ENCODE measurements at regions not wholly inside any gene's neighbourhood (a gene's known extent, or its start where the extent isn't known, plus 50 kb on each side); places are given as distances from the start of the nearest gene placed in this dataset.

DNA sequence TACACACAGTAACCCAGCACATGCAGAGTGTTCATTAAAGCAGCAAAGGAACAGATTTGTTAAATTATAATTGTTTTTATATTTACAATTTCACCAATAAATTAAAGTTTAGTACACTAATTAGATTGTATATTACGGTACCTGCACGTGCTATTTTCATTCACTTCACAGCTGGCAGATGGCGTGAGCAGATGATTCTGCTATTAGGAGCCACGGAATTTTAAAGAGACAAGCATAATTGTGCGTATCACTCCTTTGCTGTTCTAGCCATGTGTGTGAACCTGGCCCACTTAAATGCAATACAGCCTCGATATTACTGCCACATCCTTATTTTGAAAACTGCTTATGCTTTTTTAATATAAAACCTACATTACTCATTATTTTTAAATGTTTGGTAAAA is 332.8 kb upstream of the SOX11 start:
- DNase-seq (ENCODE audit: low read depth, low spot score): no peak
- intact Hi-C loops (cut with micrococcal nuclease; ENCODE audit: unreplicated experiment) (no loop called here), in situ Hi-C loops (cut with MboI) (loop anchor here (25.0 kb wide), 1 partner anchor 1397 kb away; no protein-coding TSS in a partner anchor)
- no peaks in the 10 kb centered on the region for H3K9me3 ChIP-seq (replicated peaks; ENCODE audit: control insufficient read depth, insufficient read depth, low read length)
- H3K27ac ChIP-seq (ENCODE audit: control insufficient read depth, insufficient read depth): no peak overlapping the region
- H3K9ac ChIP-seq (ENCODE audit: control insufficient read depth, insufficient read depth, low read length): no peak overlapping the region
- RAD21 ChIA-PET (ENCODE audit: unreplicated experiment): no interaction called here
- TF ChIP-seq JUND (IDR thresholded peaks at IDR 0.05; ENCODE audit: low read depth, low read length): no peak
- TF ChIP-seq, protein P1, sequence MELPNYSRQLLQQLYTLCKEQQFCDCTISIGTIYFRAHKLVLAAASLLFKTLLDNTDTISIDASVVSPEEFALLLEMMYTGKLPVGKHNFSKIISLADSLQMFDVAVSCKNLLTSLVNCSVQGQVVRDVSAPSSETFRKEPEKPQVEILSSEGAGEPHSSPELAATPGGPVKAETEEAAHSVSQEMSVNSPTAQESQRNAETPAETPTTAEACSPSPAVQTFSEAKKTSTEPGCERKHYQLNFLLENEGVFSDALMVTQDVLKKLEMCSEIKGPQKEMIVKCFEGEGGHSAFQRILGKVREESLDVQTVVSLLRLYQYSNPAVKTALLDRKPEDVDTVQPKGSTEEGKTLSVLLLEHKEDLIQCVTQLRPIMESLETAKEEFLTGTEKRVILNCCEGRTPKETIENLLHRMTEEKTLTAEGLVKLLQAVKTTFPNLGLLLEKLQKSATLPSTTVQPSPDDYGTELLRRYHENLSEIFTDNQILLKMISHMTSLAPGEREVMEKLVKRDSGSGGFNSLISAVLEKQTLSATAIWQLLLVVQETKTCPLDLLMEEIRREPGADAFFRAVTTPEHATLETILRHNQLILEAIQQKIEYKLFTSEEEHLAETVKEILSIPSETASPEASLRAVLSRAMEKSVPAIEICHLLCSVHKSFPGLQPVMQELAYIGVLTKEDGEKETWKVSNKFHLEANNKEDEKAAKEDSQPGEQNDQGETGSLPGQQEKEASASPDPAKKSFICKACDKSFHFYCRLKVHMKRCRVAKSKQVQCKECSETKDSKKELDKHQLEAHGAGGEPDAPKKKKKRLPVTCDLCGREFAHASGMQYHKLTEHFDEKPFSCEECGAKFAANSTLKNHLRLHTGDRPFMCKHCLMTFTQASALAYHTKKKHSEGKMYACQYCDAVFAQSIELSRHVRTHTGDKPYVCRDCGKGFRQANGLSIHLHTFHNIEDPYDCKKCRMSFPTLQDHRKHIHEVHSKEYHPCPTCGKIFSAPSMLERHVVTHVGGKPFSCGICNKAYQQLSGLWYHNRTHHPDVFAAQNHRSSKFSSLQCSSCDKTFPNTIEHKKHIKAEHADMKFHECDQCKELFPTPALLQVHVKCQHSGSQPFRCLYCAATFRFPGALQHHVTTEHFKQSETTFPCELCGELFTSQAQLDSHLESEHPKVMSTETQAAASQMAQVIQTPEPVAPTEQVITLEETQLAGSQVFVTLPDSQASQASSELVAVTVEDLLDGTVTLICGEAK (IDR thresholded peaks at IDR 0.05; ENCODE audit: borderline replicate concordance): no peak
- BruUV-seq (replicated peaks): no TSS peak
- no peaks in the 10 kb centered on the region for H4K20me1 ChIP-seq (ENCODE audit: control insufficient read depth, insufficient read depth)
- H3K36me3 ChIP-seq (ENCODE audit: control insufficient read depth in 2 of 2, insufficient read depth in 2 of 2, low read length in 1 of 2): no peaks in the 10 kb centered on the region
- no peaks in the 10 kb centered on the region for H3K79me2 ChIP-seq (ENCODE audit: control insufficient read depth, insufficient read depth, low read length)
- no peaks in the 10 kb centered on the region for H3K27me3 ChIP-seq (replicated peaks in 1 of 2; ENCODE audit: control insufficient read depth in 2 of 2, insufficient read depth in 2 of 2, low read length in 1 of 2)
- FAIRE-seq: no peak
- 17% methylated on average over 6 of the region's 6 CpGs for WGBS (ENCODE audit: insufficient coverage, insufficient replicate concordance, low lambda C conversion rate, missing lambda C conversion rate)
- ATAC-seq: no peak
- no peaks in the 10 kb centered on the region for H3K4me1 ChIP-seq (ENCODE audit: control insufficient read depth, insufficient read depth, low read length)
- CTCF ChIA-PET: no interaction called here
- H3K4me3 ChIP-seq: no peak overlapping the region
- H2AFZ ChIP-seq (ENCODE audit: control insufficient read depth, low read depth, low read length): no peak overlapping the region
- H3K4me2 ChIP-seq (ENCODE audit: control insufficient read depth, insufficient read depth): no peak overlapping the region
- SMC1A ChIA-PET (ENCODE audit: uncharacterized antibody, unreplicated experiment): no interaction called here
- POLR2A ChIA-PET: no interaction called here

GRCh38 chr2:5360081-5360480 is 332.1 kb upstream of the SOX11 start:
- Histone ChIP-seq H3K9me3 (replicated peaks; ENCODE audit: control insufficient read depth, insufficient read depth, low read length) (no peaks in the 10 kb centered on the region), H3K4me3 (no peak overlapping the region), H3K9ac (ENCODE audit: control insufficient read depth, insufficient read depth, low read length) (no peak overlapping the region), H3K27ac (ENCODE audit: control insufficient read depth, insufficient read depth) (no peak overlapping the region), H4K20me1 (ENCODE audit: control insufficient read depth, insufficient read depth) (no peaks in the 10 kb centered on the region), H3K36me3 (ENCODE audit: control insufficient read depth in 2 of 2, insufficient read depth in 2 of 2, low read length in 1 of 2) (no peaks in the 10 kb centered on the region), H3K4me1 (ENCODE audit: control insufficient read depth, insufficient read depth, low read length) (no peaks in the 10 kb centered on the region), H3K79me2 (ENCODE audit: control insufficient read depth, insufficient read depth, low read length) (no peaks in the 10 kb centered on the region), H2AFZ (ENCODE audit: control insufficient read depth, low read depth, low read length) (no peak overlapping the region), H3K27me3 (replicated peaks in 1 of 2; ENCODE audit: control insufficient read depth in 2 of 2, insufficient read depth in 2 of 2, low read length in 1 of 2) (no peaks in the 10 kb centered on the region), H3K4me2 (ENCODE audit: control insufficient read depth, insufficient read depth) (no peak overlapping the region)
- 32% methylated on average over 9 of the region's 9 CpGs for WGBS (ENCODE audit: insufficient coverage, insufficient replicate concordance, low lambda C conversion rate, missing lambda C conversion rate)
- FAIRE-seq: no peak
- ChIA-PET POLR2A (no interaction called here), SMC1A (ENCODE audit: uncharacterized antibody, unreplicated experiment) (no interaction called here), RAD21 (ENCODE audit: unreplicated experiment) (no interaction called here), CTCF (interaction anchor here (1.2 kb wide), 1 partner anchor 90 kb away, joined by 3 read pairs; no protein-coding TSS in a partner anchor)
- ATAC-seq: no peak
- BruUV-seq (replicated peaks): no TSS peak
- no peak for DNase-seq (ENCODE audit: low read depth, low spot score)
- intact Hi-C loops (cut with micrococcal nuclease; ENCODE audit: unreplicated experiment) (no loop called here), in situ Hi-C loops (cut with MboI) (loop anchor here (25.0 kb wide), 1 partner anchor 1398 kb away; no protein-coding TSS in a partner anchor)
- TF ChIP-seq ATF3 (IDR thresholded peaks at IDR 0.05; ENCODE audit: borderline replicate concordance, extremely low read depth, low read depth, low read length) (no peak), RCOR1 (conservative IDR thresholded peaks at IDR 0.05; ENCODE audit: low read depth, low read length) (no peak), BCL3 (IDR thresholded peaks at IDR 0.05; ENCODE audit: borderline replicate concordance, insufficient read depth, low read depth, low read length, poor library complexity, severe bottlenecking) (no peak), NFYB (IDR thresholded peaks at IDR 0.05; ENCODE audit: insufficient read depth, low read depth, low read length) (no peak), MEF2B (IDR thresholded peaks at IDR 0.05; ENCODE audit: partially characterized antibody, poor library complexity, severe bottlenecking) (no peak)
- TF ChIP-seq, protein P2, sequence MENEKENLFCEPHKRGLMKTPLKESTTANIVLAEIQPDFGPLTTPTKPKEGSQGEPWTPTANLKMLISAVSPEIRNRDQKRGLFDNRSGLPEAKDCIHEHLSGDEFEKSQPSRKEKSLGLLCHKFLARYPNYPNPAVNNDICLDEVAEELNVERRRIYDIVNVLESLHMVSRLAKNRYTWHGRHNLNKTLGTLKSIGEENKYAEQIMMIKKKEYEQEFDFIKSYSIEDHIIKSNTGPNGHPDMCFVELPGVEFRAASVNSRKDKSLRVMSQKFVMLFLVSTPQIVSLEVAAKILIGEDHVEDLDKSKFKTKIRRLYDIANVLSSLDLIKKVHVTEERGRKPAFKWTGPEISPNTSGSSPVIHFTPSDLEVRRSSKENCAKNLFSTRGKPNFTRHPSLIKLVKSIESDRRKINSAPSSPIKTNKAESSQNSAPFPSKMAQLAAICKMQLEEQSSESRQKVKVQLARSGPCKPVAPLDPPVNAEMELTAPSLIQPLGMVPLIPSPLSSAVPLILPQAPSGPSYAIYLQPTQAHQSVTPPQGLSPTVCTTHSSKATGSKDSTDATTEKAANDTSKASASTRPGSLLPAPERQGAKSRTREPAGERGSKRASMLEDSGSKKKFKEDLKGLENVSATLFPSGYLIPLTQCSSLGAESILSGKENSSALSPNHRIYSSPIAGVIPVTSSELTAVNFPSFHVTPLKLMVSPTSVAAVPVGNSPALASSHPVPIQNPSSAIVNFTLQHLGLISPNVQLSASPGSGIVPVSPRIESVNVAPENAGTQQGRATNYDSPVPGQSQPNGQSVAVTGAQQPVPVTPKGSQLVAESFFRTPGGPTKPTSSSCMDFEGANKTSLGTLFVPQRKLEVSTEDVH (IDR thresholded peaks at IDR 0.05; ENCODE audit: low read depth, partially characterized antibody): no peak

All from GM12878 (cell line).